SU-DHL-6 (cell line): ENCODE measurements at regions not wholly inside any gene's neighbourhood (a gene's known extent, or its start where the extent isn't known, plus 50 kb on each side); places are given as distances from the start of the nearest gene placed in this dataset.

Experiments used
- H2AFZ ChIP-seq: fragments of 200-600 bp; sonication (generic); 2 replicates; pipeline ENCODE4 v1.6.1; 2014; ENCODE audit warnings: low read depth, mild to moderate bottlenecking, moderate library complexity, mixed read lengths, antibody characterized with exemption, low read length; ENCODE audit not compliant: severe bottlenecking
- H3F3A ChIP-seq: fragments of 200-600 bp; shearing (Covaris generic); 2 replicates; pipeline ENCODE4 v1.6.0; 2016; ENCODE audit warnings: antibody characterized with exemption, mild to moderate bottlenecking; ENCODE audit not compliant: insufficient read depth
- H3K27ac ChIP-seq: fragments of 200-600 bp; sonication (generic); 2 replicates; pipeline ENCODE4 v1.5.1; 2016; ENCODE audit warnings: low read depth, mild to moderate bottlenecking, low read length, moderate library complexity, mixed read lengths
- H3K27me3 ChIP-seq: fragments of 200-600 bp; sonication (generic), shearing (Covaris generic); 2 replicates; pipeline ENCODE4 v1.6.0; 2014; ENCODE audit warnings: mild to moderate bottlenecking, low read length
- H3K36me3 ChIP-seq: fragments of 200-600 bp; sonication (generic); 2 replicates; pipeline ENCODE4 v1.6.1; 2014; ENCODE audit warnings: mild to moderate bottlenecking, low read length, mixed read lengths
- H3K4me2 ChIP-seq: fragments of 300-600, 200-600 bp; shearing (Covaris generic), sonication (generic); 2 replicates; pipeline ENCODE4 v1.6.0; 2014; ENCODE audit warnings: low read length, low read depth, mild to moderate bottlenecking; ENCODE audit not compliant: poor library complexity, severe bottlenecking
- H3K4me3 ChIP-seq: fragments of 200-600 bp; sonication (generic); 2 replicates; pipeline ENCODE4 v1.5.1; 2014; ENCODE audit warnings: antibody characterized with exemption, low read length, mild to moderate bottlenecking, mixed read lengths; ENCODE audit not compliant: insufficient read depth, poor library complexity, severe bottlenecking
- H3K79me2 ChIP-seq: fragments of 200-600 bp; sonication (generic); 2 replicates; pipeline ENCODE4 v1.6.1; 2014; ENCODE audit warnings: mild to moderate bottlenecking, low read length, moderate library complexity; ENCODE audit not compliant: insufficient read depth
- H3K9ac ChIP-seq: fragments of 200-600 bp; sonication (generic); 2 replicates; pipeline ENCODE4 v1.7.0; 2014; ENCODE audit warnings: mild to moderate bottlenecking, low read length
- H3K9me2 ChIP-seq: fragments of 200-600 bp; sonication (generic); replicated peaks from 2 replicates; pipeline ENCODE4 v1.6.1; 2014; ENCODE audit warnings: low read length; ENCODE audit not compliant: insufficient read depth
- H3K9me3 ChIP-seq: fragments of 200-600 bp; sonication (generic); 2 replicates; pipeline ENCODE4 v1.6.1; 2014; ENCODE audit warnings: low read length, mixed read lengths; ENCODE audit not compliant: insufficient read depth
- H4K20me1 ChIP-seq: fragments of 200-600 bp; sonication (generic); 2 replicates; pipeline ENCODE4 v1.6.1; 2014; ENCODE audit warnings: low read depth, mild to moderate bottlenecking, antibody characterized with exemption, low read length, moderate library complexity, mixed read lengths
- EZH2phosphoT487 ChIP-seq: fragments of 200-600 bp; sonication (generic), shearing (Covaris generic); conservative IDR thresholded peaks from 2 replicates; pipeline ENCODE4 v1.6.1; 2018; ENCODE audit warnings: mild to moderate bottlenecking, antibody characterized with exemption, low read length, moderate library complexity, mixed read lengths
- TF ChIP-seq, protein P1 (sequence below): fragments of 200-600 bp; sonication (generic); IDR thresholded peaks from one replicate; pipeline ENCODE4 v1.5.1; 2017; ENCODE audit warnings: antibody characterized with exemption, mild to moderate bottlenecking, low read length, moderate library complexity; ENCODE audit not compliant: insufficient read depth, poor library complexity, severe bottlenecking

DNA sequence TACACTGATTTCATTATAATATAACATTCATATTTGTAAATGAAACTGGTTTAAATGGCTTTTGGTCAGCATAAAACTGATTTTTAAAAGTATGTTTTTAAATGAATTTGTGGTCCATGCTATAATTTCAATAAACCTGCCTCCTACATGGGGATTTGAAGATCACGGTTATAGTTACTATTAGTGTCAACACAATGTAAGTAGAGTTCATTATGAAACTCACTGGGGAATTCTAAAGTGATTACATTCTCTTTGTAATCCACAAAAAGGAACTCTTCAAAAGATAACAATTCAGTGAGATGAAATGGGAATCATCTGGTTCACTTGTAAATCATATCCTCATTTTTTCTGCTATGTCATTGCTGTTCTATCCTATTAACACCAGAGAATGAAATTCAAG lies 204.5 kb upstream of the G2E3 start:
- Histone ChIP-seq H3K4me3 (no peak overlapping the region), H3K9me2 (no peaks in the 10 kb centered on the region), H3K36me3 (no peaks in the 10 kb centered on the region), H3K27me3 (no peaks in the 10 kb centered on the region), H3K9me3 (no peaks in the 10 kb centered on the region; the same call in 1 of the 2 replicates), H3K4me2 (no peak overlapping the region), H3K9ac (no peak overlapping the region), H3K79me2 (no peaks in the 10 kb centered on the region), H2AFZ (no peak overlapping the region), H3K27ac (no peak overlapping the region), H3F3A (no peaks in the 10 kb centered on the region), H4K20me1 (no peaks in the 10 kb centered on the region)
- TF ChIP-seq, protein P1, sequence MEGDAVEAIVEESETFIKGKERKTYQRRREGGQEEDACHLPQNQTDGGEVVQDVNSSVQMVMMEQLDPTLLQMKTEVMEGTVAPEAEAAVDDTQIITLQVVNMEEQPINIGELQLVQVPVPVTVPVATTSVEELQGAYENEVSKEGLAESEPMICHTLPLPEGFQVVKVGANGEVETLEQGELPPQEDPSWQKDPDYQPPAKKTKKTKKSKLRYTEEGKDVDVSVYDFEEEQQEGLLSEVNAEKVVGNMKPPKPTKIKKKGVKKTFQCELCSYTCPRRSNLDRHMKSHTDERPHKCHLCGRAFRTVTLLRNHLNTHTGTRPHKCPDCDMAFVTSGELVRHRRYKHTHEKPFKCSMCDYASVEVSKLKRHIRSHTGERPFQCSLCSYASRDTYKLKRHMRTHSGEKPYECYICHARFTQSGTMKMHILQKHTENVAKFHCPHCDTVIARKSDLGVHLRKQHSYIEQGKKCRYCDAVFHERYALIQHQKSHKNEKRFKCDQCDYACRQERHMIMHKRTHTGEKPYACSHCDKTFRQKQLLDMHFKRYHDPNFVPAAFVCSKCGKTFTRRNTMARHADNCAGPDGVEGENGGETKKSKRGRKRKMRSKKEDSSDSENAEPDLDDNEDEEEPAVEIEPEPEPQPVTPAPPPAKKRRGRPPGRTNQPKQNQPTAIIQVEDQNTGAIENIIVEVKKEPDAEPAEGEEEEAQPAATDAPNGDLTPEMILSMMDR = no peak
- no peak for TF ChIP-seq EZH2phosphoT487

DNA sequence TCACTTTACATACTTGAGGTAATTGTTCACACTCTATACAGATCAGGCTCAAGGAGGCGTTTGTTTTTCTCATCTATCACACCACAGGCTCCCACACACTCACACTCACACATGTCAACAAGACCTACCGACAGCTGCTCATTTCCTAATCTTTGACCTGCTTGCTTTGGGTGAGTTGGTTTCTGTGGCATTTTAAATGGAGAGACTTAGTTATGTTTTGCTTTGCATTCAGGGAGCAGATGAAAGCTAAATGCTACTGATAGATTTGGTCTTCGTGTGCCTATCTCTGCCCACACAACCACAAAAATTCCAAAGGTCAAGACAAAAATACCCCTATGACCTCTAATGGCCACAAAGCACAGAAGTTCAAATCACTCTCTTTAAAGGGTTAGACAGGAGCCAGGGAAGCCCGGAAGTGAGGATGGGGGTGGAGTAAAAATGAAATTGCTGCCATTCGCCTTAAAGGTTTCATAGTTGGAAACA lies 203.5 kb upstream of the G2E3 start:
- Histone ChIP-seq H3K27me3 (no peaks in the 10 kb centered on the region), H3K9me3 (no peaks in the 10 kb centered on the region; the same call in 1 of the 2 replicates), H3F3A (no peaks in the 10 kb centered on the region), H3K9ac (no peak overlapping the region), H3K4me3 (no peak overlapping the region), H3K79me2 (no peaks in the 10 kb centered on the region), H4K20me1 (no peaks in the 10 kb centered on the region), H3K9me2 (no peaks in the 10 kb centered on the region), H3K36me3 (no peaks in the 10 kb centered on the region), H2AFZ (no peak overlapping the region), H3K4me2 (no peak overlapping the region), H3K27ac (no peak overlapping the region)
- no peak for TF ChIP-seq EZH2phosphoT487
- TF ChIP-seq, protein P1 = no peak

DNA sequence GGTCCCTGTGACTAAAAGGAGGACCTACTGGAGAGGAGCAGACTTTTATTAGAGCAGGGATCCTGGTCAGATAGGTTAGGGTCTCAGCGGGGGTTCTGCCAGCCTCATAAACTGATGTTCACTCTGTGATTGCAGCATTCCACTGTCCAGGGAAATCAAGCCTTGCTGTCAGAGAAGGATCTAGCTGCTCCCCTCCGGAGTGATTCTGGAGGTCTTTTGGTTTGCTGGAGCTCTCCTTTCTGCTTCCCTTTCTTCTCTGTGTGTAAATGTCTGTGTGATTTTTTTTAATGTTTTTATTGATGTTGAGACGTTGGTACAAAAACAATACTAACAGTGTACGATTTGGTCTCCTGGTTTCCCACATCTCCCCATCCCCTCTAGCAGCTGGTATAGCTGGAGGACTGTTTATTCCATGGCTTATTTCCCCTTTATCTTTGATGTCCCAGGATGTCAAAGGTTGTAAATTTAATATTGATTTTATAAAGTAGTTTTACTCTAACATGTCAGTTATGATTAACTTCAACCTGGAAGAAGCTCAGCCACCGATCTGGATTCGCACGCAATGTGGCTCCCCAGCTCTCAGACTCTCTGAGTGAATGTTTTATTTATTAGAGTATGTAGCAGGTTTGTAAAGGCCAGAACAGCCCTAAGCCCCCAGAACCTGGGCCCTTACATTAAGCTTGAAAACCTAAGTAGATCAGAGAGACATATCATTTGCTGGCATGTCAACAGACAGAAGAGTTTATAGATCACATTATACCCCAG lies 202.3 kb upstream of the G2E3 start:
- no peak overlapping the region for H2AFZ ChIP-seq
- no peaks in the 10 kb centered on the region for H3K27me3 ChIP-seq
- no peak overlapping the region for H3K4me2 ChIP-seq
- no peaks in the 10 kb centered on the region for H3F3A ChIP-seq
- no peak overlapping the region for H3K9ac ChIP-seq
- no peaks in the 10 kb centered on the region; the same call in 1 of the 2 replicates for H3K9me3 ChIP-seq
- H4K20me1 ChIP-seq = no peaks in the 10 kb centered on the region
- no peaks in the 10 kb centered on the region for H3K36me3 ChIP-seq
- TF ChIP-seq, protein P1 = no peak
- no peak for TF ChIP-seq EZH2phosphoT487
- no peak overlapping the region for H3K27ac ChIP-seq
- H3K4me3 ChIP-seq = no peak overlapping the region
- no peaks in the 10 kb centered on the region for H3K9me2 ChIP-seq
- H3K79me2 ChIP-seq = no peaks in the 10 kb centered on the region
